H7 (cell line): ENCODE measurements at regions not wholly inside any gene's neighbourhood (a gene's known extent, or its start where the extent isn't known, plus 50 kb on each side); places are given as distances from the start of the nearest gene placed in this dataset.

Source experiments
- DNase-seq: peaks from one replicate; pipeline ENCODE4 v3.0.0; 2012
- H3K27me3 ChIP-seq: 2 replicates; pipeline ENCODE4 v1.6.0; 2011; ENCODE audit warnings: mild to moderate bottlenecking, low read length; ENCODE audit not compliant: control insufficient read depth, insufficient read depth
- H3K36me3 ChIP-seq: replicated peaks from 2 replicates; pipeline ENCODE4 v1.5.1; 2011; ENCODE audit warnings: low read length; ENCODE audit not compliant: control insufficient read depth, insufficient read depth
- H3K4me3 ChIP-seq: 2 replicates; pipeline ENCODE4 v1.5.1; 2011; ENCODE audit warnings: low read depth, mild to moderate bottlenecking, control low read depth, low read length, moderate library complexity; ENCODE audit not compliant: insufficient read depth

DNA sequence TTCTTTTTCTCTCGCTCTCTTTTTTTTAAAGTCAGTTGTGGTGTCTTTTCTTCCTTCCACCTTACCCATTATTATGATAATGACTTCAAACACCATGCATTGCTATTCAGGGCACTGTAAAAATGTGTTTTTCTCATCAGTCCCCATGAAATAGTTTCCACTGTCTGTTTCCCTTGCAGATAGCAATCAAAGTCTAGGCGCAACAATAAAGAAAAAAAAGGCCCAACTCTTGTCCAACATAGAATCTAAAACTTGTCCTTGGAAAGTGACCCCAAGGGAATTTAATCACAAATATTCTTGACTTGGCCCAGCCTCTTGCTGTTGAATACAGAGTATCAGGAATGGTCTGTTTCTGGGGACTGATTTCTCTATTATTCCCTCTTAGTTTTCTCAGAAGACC, 382.5 kb downstream of the PLPP3 start:
- DNase-seq, result no peak
- Histone ChIP-seq H3K27me3 (no peaks in the 10 kb centered on the region), H3K36me3 (no peaks in the 10 kb centered on the region)

DNA sequence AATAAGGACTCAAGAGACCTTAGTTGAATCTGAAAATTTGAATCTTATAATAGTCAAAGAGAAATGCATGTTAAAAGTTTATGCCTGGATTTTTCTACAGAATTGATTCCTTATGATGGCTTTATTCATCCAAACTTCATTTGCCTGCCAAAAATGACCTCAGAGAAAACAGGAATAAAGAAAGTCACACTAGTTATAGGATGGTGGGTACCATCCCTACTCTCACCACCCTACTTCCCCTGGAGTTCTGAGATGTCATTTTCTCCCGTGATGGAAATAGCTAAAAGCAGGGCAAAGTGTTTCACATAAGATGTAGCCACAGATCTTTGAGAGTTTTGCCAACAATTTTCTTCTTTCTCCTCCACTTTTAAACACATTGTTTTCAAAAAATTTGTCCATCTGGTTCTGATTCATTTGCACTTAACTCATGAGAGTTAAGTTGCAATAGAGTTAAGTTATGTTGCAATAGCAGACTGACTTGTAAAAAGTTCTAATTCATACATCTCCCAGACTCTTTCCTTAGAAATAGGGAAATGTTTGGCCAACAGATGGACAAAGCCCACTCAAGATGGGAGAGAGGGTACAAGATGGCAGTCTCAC, 384.6 kb downstream of the PLPP3 start:
- H3K36me3 ChIP-seq, result no peaks in the 10 kb centered on the region
- no peak for DNase-seq
- no peak overlapping the region for H3K4me3 ChIP-seq
- no peaks in the 10 kb centered on the region for H3K27me3 ChIP-seq

More for the DNA sequence above, 382.5 kb downstream of the PLPP3 start:
- no peak overlapping the region for H3K4me3 ChIP-seq

DNA sequence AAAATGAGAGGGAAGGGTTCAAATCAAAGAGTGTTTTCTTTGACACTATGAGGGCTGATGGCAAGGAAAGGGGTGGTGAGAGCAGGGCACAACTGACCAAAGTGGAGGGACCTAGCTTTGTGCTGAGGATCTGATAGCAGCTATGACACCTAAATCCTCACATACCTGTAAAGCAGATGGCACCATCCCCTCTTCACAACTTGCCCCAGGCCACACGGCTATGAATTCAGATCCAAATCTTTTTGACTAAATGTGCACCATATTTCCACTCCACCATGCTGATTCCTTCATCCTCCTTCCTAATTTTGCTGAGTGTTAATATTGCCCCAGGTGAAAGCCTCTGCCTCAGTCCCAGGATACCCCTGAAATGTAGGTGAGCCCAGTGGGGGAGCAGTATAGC, 385.7 kb downstream of the PLPP3 start:
- Histone ChIP-seq H3K27me3 (no peaks in the 10 kb centered on the region), H3K4me3 (no peak overlapping the region), H3K36me3 (no peaks in the 10 kb centered on the region)
- DNase-seq, result no peak

DNA sequence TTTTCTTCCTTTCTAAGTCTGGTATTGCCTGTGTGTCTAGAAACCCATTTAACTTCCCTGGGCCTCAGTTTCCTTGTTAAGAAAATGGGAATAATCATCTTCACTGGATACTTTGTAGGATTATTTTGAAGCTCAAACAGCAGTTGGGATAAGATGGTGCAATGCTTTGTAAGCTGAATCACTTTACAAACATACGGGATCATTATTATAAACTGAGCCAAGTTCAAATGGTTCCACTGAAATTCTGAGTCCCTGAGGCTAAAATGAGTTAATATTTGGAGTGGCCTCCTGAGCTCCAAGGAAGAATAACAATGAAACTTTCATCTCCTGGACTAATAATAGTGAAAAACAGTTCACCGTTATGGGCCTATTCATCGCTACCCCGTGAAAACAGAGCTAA, 388.0 kb downstream of the PLPP3 start:
- Histone ChIP-seq H3K4me3 (no peak overlapping the region), H3K36me3 (no peaks in the 10 kb centered on the region), H3K27me3 (no peaks in the 10 kb centered on the region)
- no peak for DNase-seq

DNA sequence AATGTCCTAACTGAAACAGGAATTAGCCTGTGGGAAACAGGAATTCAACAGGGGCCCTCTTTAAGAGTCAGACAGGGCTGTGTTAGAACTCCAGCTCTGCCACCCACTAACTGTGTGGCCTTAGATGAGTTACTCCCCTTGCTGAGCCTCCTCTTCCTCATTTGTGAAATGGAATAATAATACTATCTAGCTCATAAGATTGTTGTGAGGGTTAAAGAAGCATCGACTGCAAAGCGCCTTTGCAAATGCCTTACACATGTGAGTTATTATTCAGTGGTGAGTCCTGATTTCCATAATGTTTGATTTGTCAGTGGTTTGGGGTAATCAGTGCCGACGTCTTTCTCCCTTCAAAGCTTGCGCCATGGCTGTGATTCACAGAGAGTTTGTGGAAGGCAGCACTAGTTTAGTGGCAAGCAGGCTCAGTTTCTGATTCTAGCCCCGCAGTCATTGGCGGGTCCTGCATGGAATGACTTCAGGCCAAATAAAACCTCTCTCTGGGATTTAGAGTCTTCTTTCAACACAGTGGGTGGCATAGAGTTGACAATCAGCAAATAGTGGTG, 388.5 kb downstream of the PLPP3 start:
- H3K36me3 ChIP-seq, result no peaks in the 10 kb centered on the region
- DNase-seq, result no peak
- H3K27me3 ChIP-seq, result no peaks in the 10 kb centered on the region

DNA sequence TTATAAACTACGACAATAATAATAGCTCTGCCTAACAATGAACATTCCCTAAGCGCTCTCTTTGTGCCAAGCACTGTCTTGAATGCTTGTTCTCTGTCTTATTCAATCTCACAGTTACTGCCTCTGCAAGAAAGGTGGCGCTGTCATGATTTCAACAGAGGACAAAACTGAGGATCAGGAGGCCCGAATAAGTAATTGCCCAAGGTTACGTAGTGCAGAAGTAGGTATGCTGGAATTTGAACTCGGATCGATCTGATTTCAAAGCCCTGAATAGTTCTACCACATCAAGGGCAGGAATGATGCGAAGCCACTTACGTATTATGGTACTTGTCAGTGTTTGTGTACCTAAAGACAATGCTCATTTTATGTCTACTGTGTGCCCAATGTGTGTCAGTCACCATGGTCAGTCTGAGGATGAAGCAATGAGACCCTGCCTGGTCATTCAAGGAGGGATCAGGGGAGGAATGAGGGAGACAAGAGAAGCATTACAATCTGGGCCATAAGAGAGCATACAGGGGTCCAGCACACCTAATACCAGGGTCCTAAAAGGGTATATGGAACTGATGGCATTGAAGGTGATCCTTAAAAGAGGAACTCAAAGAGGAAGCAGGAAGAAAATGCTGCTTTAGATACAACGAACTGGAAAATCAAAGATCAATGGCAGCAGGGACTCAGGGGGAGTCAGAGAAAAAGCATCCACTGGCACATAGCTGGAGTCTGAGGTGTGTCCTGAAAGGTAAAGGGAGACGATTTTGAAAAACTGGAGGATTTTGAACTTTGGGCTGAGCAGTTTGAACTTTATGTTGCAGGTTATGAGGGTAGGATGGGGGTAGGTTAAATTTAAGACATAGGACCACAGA, 389.2 kb downstream of the PLPP3 start:
- Histone ChIP-seq H3K4me3 (no peak overlapping the region), H3K27me3 (no peaks in the 10 kb centered on the region), H3K36me3 (no peaks in the 10 kb centered on the region)
- DNase-seq, result peak; percentile 13

More for the DNA sequence above, 388.5 kb downstream of the PLPP3 start:
- H3K4me3 ChIP-seq, result no peak overlapping the region

DNA sequence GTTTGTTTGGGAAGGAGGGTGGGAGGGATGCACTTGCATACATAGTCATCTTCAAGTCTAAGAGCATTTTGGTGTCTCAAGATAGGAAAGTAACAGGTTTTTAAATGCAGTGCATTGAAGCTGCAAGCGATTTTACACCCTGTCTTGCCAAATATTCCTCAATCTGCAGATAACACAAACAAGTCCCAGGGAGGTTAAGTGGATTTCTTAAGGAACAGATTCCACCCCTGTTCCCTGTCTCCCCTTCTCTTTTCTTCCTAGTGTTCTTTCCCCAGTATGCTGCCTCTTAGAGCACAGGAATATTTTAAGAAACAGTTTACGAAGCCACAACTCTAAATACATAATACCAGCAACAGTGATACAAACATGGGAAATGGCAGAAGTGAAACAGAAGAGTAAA, 389.9 kb downstream of the PLPP3 start:
- H3K27me3 ChIP-seq, result no peaks in the 10 kb centered on the region
- H3K4me3 ChIP-seq, result no peak overlapping the region
- no peak for DNase-seq
- H3K36me3 ChIP-seq, result no peaks in the 10 kb centered on the region

DNA sequence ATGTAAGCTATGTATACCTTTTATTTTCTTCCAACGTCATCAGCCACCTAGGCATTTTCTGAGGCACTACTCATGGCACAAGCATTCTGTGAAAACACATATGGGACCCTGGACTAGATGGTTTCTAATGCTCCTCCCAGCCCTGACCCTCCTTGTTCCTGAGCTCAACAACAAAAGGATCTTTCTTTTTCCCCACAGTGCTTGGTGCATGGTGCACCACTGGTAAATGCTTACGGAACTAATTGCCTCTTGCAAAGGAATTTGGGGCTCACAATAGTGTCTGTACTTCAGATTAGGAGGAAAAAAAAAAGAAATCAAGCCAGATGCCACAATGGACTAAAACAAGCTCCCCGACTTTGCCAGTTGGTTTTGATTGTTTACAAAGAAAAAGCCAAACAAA, 390.5 kb downstream of the PLPP3 start:
- DNase-seq, result no peak
- Histone ChIP-seq H3K27me3 (no peaks in the 10 kb centered on the region), H3K36me3 (no peaks in the 10 kb centered on the region), H3K4me3 (no peak overlapping the region)

DNA sequence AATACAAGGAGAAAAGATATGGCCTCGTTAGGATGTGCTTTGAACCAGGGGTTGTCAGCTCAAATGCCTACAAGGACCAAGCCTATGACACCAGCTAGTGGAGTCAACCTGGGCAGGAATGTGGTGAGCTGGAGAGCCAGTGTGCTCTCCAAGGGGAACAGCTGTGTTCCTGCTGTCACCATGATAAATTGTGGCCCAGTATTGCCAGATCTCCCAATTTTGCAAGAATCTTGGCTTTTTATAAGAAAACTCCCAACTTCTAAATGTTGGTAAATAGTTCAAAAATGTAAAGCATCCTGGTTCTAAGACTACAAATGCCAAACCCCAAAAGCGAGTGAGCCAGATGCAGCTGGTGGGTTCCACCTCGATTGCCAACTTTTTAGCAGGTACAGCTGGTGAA, 391.1 kb downstream of the PLPP3 start:
- no peak for DNase-seq
- H3K36me3 ChIP-seq, result no peaks in the 10 kb centered on the region
- no peaks in the 10 kb centered on the region for H3K27me3 ChIP-seq
- no peak overlapping the region for H3K4me3 ChIP-seq

DNA sequence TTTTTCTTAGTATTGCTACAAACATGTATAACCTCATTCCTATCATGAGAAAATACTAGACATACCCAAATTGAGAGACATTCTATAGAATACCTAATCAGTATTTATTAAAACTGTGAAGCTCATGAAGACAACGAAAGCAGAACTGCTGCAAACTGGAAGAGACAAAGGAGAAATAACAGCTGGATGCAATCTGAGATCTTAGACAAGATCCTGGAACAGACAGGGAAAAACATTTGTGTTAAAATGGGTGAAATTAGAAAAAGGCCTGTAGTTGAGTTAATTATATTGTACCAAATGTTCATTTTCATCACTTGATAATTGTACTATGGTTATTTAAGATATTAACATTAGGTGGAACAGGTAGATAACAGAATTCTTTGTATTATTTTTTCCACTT, 392.0 kb downstream of the PLPP3 start:
- DNase-seq, result no peak
- H3K4me3 ChIP-seq, result no peak overlapping the region
- H3K36me3 ChIP-seq, result no peaks in the 10 kb centered on the region
- H3K27me3 ChIP-seq, result no peaks in the 10 kb centered on the region

DNA sequence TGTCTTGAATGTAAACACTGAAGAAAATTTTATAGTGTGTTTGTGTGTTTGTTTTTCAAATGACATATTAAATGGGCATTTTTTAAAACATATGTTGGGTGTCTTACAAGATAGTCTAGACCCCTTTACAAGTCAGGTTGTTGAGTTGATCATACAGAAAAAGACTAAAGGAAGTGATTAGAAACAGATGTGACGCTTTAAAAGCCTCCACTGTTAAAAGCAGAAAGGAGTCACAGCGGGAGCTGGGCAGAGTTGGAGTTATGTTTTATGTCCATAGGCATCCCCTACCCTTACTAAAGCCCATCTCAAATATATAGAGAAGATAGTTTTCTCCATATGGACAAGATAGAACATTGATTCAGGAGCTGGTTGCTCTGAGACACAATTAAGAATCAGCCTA, 393.9 kb downstream of the PLPP3 start:
- no peak for DNase-seq
- Histone ChIP-seq H3K4me3 (no peak overlapping the region), H3K27me3 (no peaks in the 10 kb centered on the region), H3K36me3 (no peaks in the 10 kb centered on the region)

DNA sequence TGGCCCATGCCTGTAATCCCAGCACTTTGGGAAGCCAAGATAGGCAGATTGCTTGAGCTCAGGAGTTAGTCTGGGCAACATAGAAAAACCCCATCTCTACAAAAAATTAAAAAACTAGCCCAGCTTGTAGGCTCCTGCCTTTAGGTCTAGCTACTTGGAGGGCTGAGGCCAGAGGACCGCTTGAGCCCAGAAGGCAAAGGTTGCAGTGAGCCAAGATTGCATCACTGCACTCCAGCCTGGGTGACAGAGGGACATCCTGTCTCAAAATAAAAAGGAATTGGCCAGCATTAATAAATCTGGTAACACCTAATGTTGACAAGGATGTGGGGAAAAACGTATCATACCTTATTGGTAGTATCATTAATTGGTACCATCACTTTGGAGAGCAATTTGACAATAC, 396.2 kb downstream of the PLPP3 start:
- Histone ChIP-seq H3K4me3 (no peak overlapping the region), H3K27me3 (no peaks in the 10 kb centered on the region), H3K36me3 (no peaks in the 10 kb centered on the region)
- no peak for DNase-seq

DNA sequence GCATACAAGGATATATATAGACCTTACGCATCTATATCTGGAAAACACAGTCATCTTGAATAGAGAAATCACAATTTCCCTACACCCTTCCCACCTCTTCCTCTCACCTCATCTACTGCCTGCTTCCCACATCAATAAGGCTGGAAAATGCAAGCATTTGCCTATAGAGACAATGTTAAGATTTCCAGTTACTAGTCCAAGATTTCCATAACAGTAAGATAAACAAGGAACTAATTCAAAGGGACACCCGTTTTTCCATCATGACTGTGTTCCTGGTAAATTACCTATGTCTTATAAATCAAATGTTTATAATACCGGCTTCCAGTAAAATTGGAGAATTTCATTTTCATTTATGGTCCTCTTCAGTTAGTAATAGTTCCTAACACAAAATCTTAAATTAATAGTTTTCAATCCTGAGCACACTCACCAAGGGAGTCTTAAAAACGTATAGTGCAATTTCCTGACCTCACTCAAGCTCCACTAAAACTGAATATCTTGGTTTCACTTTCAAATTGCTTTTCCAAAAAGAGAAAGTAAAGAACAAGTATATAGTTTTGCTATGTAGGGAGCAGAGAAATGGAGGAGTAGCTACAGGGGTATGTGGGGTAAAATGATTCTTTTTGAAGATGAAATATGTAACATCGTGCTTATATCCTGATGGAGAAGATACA, 398.7 kb downstream of the PLPP3 start:
- no peaks in the 10 kb centered on the region for H3K27me3 ChIP-seq
- DNase-seq, result no peak
- no peak overlapping the region for H3K4me3 ChIP-seq
- H3K36me3 ChIP-seq, result no peaks in the 10 kb centered on the region

DNA sequence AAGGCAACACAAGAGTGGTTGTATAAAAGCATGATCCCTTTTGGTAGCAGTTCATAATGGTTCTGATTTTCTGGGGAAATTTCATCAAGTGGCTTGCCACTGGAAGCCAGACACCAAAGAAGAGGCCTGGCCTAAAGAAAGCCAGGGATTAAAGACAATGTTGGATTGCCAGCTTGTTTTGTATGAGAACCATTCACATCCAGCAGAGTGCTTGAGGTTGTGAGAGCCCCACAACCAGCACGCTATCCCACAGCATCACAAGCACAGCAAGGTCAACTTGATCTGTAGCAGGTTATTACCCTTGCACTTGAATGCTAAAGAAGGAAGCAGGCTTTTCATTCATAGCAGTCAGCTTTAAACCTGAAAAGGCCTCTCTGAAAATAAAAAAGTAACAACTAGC, 399.8 kb downstream of the PLPP3 start:
- no peaks in the 10 kb centered on the region for H3K36me3 ChIP-seq
- H3K27me3 ChIP-seq, result no peaks in the 10 kb centered on the region
- H3K4me3 ChIP-seq, result no peak overlapping the region
- DNase-seq, result no peak

DNA sequence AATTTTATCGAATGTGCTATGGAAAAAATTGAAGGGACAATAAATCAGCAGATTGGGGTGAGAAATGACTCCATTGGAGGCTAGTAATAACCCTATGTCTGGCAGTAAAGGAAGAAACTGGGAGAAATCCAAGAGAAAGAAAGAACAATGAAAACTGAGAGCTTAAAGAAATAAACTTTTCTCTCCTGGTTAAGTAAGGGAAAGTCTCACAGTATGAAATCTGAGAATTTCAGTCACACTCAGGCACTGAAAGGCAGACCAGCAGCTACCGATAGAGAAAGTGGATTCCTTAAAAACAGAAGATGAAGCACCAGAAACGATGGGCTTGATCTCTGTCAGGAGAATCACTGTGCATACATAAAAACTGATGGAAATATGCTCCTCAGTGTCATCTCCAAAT, 404.2 kb downstream of the PLPP3 start:
- Histone ChIP-seq H3K27me3 (no peaks in the 10 kb centered on the region), H3K4me3 (no peak overlapping the region)
- no peak for DNase-seq

More for the DNA sequence above, 404.2 kb downstream of the PLPP3 start:
- H3K36me3 ChIP-seq, result no peaks in the 10 kb centered on the region
